ENCODE measurements at regions not wholly inside any gene's neighbourhood (a gene's known extent, or its start where the extent isn't known, plus 50 kb on each side); places are given as distances from the start of the nearest gene placed in this dataset.

GRCh38 chr12:67452119-67452805, 183.1 kb downstream of the CAND1 start:
- POLR2A ChIA-PET, result interaction anchor here (0.5 to 1.2 kb wide), 2 partner anchors 196 to 209 kb away, joined by 4 to 5 read pairs; partner anchors contain the start of gene DYRK2
- CTCF ChIA-PET, result interaction anchor here (1.1 kb wide), 1 partner anchor 585 kb away, joined by 3 read pairs; no protein-coding TSS in a partner anchor

GRCh38 chr12:67453191-67453590, 184.0 kb downstream of the CAND1 start:
- POLR2A ChIA-PET, result no interaction called here
- CTCF ChIA-PET, result no interaction called here

- POLR2A ChIA-PET, result no interaction called here
- CTCF ChIA-PET, result no interaction called here
These were observed 186.1 kb downstream of the CAND1 start for GRCh38 chr12:67455236-67455635.

GRCh38 chr12:67456431-67456901, 187.3 kb downstream of the CAND1 start:
- CTCF ChIA-PET, result no interaction called here
- POLR2A ChIA-PET, result no interaction called here

GRCh38 chr12:67457136-67457535, 188.0 kb downstream of the CAND1 start:
- ChIA-PET CTCF (no interaction called here), POLR2A (no interaction called here)

- POLR2A ChIA-PET, result no interaction called here
- CTCF ChIA-PET, result no interaction called here
These were observed 188.9 kb downstream of the CAND1 start for GRCh38 chr12:67457778-67458665.

GRCh38 chr12:67459173-67459572, 189.4 kb upstream of the DYRK2 start:
- POLR2A ChIA-PET, result no interaction called here
- CTCF ChIA-PET, result no interaction called here

- CTCF ChIA-PET, result interaction anchor here (0.6 kb wide), 1 partner anchor 226 kb away, joined by 3 read pairs; no protein-coding TSS in a partner anchor
- POLR2A ChIA-PET, result no interaction called here
These were observed 189.0 kb upstream of the DYRK2 start for GRCh38 chr12:67459578-67459977.

GRCh38 chr12:67460388-67460787, 188.2 kb upstream of the DYRK2 start:
- POLR2A ChIA-PET, result no interaction called here
- CTCF ChIA-PET, result no interaction called here

GRCh38 chr12:67468549-67469245, 179.8 kb upstream of the DYRK2 start:
- CTCF ChIA-PET, result interaction anchor here (1.3 kb wide), 1 partner anchor 16 kb away, joined by 3 read pairs; no protein-coding TSS in a partner anchor
- POLR2A ChIA-PET, result no interaction called here

GRCh38 chr12:67469666-67470065, 178.9 kb upstream of the DYRK2 start:
- ChIA-PET POLR2A (no interaction called here), CTCF (no interaction called here)

- ChIA-PET CTCF (no interaction called here), POLR2A (no interaction called here)
These were observed 176.7 kb upstream of the DYRK2 start for GRCh38 chr12:67471810-67472209.

- ChIA-PET POLR2A (no interaction called here), CTCF (no interaction called here)
These were observed 176.0 kb upstream of the DYRK2 start for GRCh38 chr12:67472539-67472938.

GRCh38 chr12:67474934-67475620, 173.5 kb upstream of the DYRK2 start:
- POLR2A ChIA-PET, result no interaction called here
- CTCF ChIA-PET, result no interaction called here

GRCh38 chr12:67475725-67476124, 172.8 kb upstream of the DYRK2 start:
- CTCF ChIA-PET, result no interaction called here
- POLR2A ChIA-PET, result no interaction called here

- POLR2A ChIA-PET, result interaction anchor here (0.6 kb wide), 1 partner anchor 1740 kb away, joined by 3 read pairs; no protein-coding TSS in a partner anchor
- CTCF ChIA-PET, result no interaction called here
These were observed 170.8 kb upstream of the DYRK2 start for GRCh38 chr12:67477681-67478265.

- ChIA-PET CTCF (no interaction called here), POLR2A (interaction anchor here (0.6 kb wide), 1 partner anchor 483 kb away, joined by 3 read pairs; no protein-coding TSS in a partner anchor)
These were observed 165.5 kb upstream of the DYRK2 start for GRCh38 chr12:67482751-67483661.

GRCh38 chr12:67483871-67484554, 164.5 kb upstream of the DYRK2 start:
- CTCF ChIA-PET, result interaction anchor here (0.9 kb wide), 1 partner anchor 107 kb away, joined by 3 read pairs; no protein-coding TSS in a partner anchor
- POLR2A ChIA-PET, result no interaction called here

All from activated CD8-positive, alpha-beta memory T cell treated with anti-CD3 and anti-CD28 coated beads for 36 hours (primary cell).